C4-2B (cell line): ENCODE measurements at regions not wholly inside any gene's neighbourhood (a gene's known extent, or its start where the extent isn't known, plus 50 kb on each side); places are given as distances from the start of the nearest gene placed in this dataset.

Experiments
- ZFX ChIP-seq: fragments of 450-650 bp; IDR thresholded peaks from 2 replicates; pipeline ENCODE4 v1.6.1; 2017
- TF ChIP-seq, protein P1 (sequence below): fragments of 450-650 bp; conservative IDR thresholded peaks from 2 replicates; pipeline ENCODE4 v1.5.1; 2017; ENCODE audit warnings: mild to moderate bottlenecking

DNA sequence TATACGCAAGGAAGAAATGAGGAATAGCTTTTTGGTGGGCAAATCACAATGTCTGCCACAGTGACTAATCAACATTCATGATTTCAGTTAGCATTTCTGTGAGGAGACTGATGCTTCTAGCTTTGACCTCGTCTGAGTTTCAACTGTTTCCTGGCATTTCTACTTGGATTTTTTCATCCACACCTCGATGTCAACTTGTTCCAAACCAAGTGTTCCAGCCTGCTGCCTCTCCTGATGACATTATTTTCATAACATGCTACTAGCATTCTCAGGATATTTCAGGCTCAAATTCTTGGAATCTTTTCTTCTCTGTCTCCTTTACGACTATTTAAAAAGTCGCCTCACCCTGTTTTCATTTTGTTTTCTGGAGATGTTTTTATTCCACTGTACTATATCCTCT, 90.3 kb upstream of the TEX13D start:
- TF ChIP-seq, protein P1, sequence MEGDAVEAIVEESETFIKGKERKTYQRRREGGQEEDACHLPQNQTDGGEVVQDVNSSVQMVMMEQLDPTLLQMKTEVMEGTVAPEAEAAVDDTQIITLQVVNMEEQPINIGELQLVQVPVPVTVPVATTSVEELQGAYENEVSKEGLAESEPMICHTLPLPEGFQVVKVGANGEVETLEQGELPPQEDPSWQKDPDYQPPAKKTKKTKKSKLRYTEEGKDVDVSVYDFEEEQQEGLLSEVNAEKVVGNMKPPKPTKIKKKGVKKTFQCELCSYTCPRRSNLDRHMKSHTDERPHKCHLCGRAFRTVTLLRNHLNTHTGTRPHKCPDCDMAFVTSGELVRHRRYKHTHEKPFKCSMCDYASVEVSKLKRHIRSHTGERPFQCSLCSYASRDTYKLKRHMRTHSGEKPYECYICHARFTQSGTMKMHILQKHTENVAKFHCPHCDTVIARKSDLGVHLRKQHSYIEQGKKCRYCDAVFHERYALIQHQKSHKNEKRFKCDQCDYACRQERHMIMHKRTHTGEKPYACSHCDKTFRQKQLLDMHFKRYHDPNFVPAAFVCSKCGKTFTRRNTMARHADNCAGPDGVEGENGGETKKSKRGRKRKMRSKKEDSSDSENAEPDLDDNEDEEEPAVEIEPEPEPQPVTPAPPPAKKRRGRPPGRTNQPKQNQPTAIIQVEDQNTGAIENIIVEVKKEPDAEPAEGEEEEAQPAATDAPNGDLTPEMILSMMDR = no peak
- no peak for TF ChIP-seq ZFX
